Cerebellar cortex (tissue), 1 donor: ENCODE measurements at regions not wholly inside any gene's neighbourhood (a gene's known extent, or its start where the extent isn't known, plus 50 kb on each side); places are given as distances from the start of the nearest gene placed in this dataset.

Experiments
- DNase-seq: peaks from one replicate; pipeline ENCODE4 v3.0.0-alpha.2; 2015; ENCODE audit warnings: low spot score

DNA sequence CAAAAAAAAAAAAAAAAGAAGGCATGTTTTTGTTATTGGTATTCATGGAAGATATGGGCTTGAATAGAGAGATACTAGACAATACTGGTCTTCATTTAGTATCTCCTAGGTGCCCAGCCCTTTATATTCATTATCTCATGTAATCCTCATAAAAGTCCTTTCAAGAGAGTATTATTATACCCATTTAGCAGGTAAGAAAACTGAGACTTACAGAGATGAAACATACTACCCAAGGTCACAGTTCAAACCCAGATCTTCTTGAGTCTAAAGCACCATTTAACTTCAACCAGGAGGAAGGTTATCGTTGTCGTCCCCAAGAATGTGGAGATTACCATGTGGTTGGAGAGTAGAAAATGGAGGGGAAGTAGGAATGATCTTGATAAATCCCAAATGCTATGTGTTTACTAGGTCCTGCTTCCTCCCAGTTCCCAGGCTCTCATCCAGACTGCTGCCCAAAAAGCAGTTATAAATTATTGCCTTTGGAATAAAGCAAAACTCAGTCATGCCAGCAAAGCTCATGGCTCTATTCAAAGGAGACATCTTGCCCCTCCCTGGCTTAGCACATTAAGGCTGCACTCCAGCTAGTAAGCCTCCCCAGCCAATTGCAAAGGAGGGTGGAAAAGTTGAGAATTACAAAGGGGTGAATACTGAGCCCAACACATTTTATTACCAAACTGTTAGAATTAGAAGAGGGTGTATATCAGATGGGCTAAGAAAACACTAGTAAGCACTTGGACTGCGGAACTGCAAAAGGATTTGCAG is 163.9 kb downstream of the PIK3R1 start:
- DNase-seq: no peak

DNA sequence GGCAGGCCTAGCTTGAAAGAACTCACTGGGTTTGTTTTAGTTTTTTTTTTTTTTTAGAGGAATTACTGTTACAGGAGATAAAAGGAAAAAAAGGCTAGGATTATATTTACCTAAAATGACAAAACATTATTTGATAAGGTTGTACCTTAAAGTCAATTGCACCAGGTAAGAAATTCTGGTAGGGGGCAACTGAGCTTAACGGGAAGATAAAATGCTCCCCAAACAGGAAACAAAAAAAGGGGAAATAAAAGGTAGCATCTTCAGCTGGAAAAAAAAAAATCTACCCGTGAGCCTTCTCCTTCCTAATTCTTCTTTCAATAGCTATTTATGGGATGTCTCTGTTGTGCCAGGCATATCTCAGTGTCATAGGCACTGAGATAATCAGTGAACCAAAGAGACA is 164.5 kb downstream of the PIK3R1 start:
- DNase-seq: no peak

- DNase-seq: no peak
These were observed 165.5 kb downstream of the PIK3R1 start for GRCh38 chr5:68381060-68381459.

DNA sequence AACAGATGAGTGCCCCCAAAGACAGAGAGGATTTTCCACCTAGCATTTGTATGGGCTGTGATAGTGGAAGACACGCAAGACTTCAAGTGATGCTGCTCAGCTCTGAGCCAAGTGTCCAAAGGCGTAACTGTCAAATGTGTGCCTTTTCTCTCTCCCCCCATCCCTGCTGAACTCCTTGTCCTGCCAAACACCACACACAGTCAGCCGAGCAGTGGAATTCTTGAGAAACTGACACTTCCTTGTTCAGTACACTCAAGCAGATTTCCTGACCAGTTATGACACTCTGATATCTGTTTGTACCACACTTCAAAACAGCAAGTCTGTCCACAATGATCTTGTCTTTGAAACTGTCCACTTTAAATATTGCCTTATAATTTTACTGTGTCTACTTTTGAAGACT is 166.4 kb downstream of the PIK3R1 start:
- no peak for DNase-seq

GRCh38 chr5:68382640-68383039 is 167.1 kb downstream of the PIK3R1 start:
- DNase-seq: no peak

GRCh38 chr5:68383888-68384310 is 168.3 kb downstream of the PIK3R1 start:
- DNase-seq: no peak

- no peak for DNase-seq
These were observed 169.5 kb downstream of the PIK3R1 start for GRCh38 chr5:68384936-68385594.

- no peak for DNase-seq
These were observed 170.4 kb downstream of the PIK3R1 start for GRCh38 chr5:68385936-68386335.

DNA sequence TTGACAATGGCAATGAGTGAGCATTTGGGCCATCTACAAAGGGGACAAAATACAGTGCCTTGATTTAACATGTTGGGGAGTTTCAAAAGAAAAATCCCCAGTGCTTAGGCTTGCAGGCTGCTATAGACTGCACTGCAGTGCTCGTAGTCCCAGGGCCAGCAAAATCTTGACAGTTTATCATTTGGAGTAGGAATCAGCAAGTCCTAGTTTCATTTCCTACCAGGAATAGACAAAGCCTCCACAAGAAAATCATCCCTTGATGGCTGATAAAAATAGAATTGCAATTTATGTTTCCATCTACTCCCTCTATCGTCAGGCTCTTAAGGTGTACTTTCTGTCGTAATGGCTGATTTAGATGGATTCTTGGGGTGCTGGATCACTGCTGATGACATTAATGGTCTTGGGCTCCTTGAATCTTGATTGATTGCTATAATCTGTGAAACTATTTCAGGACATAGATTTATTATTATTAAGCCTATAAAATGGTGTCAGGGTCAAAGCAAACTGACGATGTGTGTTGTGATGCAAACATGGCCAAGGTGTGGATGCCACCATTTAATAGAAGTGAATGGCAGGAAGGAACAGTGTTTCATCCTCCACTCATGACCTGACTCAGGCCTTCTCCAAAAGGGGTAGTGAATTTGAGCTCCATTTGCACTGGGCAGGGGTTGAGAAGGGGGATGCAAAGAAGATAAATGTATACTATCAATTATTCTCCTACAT is 171.7 kb downstream of the PIK3R1 start:
- no peak for DNase-seq

DNA sequence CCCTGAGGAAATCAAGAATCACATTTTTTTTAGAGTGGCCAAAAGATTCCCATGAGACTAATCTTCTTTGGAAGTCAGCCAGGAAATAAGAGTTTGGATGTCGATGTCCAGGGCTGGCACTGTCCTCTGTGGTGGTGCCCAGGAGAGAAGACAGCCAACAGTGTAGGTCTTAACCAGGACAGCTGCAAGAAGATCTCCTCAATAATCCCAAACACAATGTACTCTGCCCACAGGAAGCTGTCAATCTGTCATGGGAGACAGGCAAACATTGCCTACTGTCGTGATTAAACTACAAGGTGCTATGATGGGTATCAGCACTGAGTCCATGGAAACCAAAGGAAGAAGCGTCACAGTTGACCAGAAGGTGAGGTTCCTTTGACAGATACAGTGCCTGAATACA is 174.1 kb downstream of the PIK3R1 start:
- no peak for DNase-seq

DNA sequence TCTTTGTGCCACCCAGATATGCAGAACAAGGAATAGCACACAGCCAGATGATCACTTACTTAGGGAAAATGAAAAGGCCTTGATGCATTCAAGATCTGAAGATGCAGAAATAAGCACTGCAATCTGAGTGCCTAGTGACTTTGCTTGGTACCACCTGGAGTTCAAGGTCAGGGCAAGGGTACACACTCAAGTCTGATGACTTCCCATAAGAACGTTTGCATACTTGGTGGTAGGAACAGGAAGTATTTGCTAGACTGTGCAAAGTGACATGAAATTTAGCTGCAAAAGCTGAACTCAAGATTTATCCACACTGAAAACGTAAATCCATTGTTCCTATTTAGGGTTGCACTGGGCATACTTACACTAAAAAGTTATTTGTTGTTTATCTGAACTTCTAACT is 177.1 kb downstream of the PIK3R1 start:
- no peak for DNase-seq

- no peak for DNase-seq
These were observed 179.7 kb downstream of the PIK3R1 start for GRCh38 chr5:68395302-68395701.

GRCh38 chr5:68395926-68396511 is 180.5 kb downstream of the PIK3R1 start:
- no peak for DNase-seq

DNA sequence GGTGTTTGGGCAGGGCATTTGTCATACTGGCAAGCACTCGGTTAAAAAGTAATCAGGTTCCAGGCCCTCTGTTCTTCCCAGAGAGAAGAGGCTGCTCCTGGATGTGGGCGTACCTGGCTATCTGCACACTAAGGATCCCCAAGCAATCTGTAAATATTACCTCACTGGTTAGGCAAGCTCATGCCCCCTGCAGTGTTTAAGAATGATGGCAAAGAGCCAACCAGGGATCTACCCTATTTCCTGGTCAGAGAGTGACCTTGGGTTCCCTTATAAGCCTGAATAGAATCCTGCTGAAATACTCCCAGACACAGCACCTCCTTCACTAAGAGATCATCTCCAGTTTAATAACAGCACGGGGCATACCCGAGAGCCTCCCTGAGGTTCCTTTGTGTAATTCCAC is 181.2 kb downstream of the PIK3R1 start:
- no peak for DNase-seq

- DNase-seq: no peak
These were observed 182.7 kb downstream of the PIK3R1 start for GRCh38 chr5:68398146-68398812.

- no peak for DNase-seq
These were observed 187.7 kb downstream of the PIK3R1 start for GRCh38 chr5:68403301-68403700.

DNA sequence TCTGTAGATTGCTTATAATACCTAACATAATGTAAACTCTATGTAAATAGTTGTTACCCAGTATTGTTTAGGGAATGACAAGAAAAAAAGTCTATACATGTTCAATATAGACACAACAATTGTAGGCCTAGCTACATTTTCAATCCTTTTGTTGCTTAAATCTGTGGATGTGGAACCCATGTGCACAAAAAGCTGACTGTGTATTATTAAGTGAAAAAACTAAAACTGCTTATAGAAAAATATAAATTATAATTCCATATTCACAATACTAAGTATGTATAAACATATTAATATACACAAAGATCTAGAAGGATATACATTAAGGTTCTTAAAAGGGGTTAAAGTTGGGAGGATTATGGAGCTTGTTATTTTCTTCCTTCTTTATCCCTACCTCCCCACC is 188.7 kb downstream of the PIK3R1 start:
- DNase-seq: no peak

DNA sequence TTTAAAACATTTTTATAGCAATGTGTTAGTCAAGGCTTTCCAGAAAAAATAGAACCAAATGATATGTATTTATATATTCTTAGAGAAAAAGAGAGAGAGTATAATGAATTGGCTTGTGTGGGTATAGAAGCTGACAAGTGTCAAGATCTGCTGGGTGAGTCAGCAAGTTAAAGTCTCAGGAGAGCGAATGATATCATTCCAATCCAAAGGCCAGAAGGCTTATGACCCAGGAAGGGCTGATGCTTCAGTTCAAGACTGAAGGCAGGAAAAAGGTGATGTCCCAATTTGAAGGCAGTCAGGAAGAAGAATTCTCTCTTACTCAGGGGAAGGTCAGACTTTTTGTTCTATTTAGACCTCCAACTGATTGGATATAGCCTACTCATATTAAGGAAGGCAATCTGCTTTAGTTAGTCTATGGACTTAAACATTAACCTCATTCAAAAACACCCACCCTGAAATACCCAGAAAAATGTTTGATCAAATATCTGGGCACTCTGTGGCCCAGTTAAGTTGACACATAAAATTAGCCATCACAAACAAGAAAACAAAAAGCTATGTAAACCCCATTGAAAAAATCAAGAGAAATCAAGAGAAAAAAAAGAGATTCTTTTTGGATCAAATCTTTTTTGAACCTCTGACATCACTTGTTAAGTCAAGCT is 189.6 kb downstream of the PIK3R1 start:
- no peak for DNase-seq

GRCh38 chr5:68405784-68406743 is 190.5 kb downstream of the PIK3R1 start:
- DNase-seq: no peak

DNA sequence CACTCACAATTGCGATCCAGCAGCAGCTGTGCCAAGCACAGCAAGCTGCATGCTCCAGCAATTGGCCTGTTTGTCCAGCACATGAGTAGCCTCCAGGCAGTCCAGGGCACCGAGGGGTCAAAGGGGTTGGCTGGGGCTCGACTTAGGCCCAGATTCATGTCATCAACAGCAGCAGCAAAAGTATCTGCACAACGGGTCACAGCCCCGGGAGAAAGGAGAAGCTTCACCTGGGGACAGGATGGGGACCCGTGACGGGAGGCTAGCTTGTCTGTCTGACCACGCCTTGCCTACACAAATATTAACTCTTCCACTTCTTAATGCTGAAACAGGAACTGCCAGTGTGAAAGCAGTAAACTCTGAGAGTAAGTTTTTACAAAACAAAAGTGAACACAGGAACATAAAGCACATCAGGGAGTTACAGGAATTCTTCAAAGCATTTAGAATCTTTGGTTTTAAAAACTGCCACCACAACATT is 191.2 kb downstream of the PIK3R1 start:
- DNase-seq: no peak
